Forelimb muscle (tissue), 1 donor: ENCODE measurements at regions not wholly inside any gene's neighbourhood (a gene's known extent, or its start where the extent isn't known, plus 50 kb on each side); places are given as distances from the start of the nearest gene placed in this dataset.
"Not testable (repeated sequence)": the region's sequence is repeated elsewhere in the genome, so short reads cannot be mapped to it uniquely, and the experiment has no call there.

Experiments used
- DNase-seq: peaks from one replicate; pipeline ENCODE4 v3.0.0-alpha.2; 2013; ENCODE audit warnings: low read depth

- DNase-seq: no peak
These were observed 200.8 kb upstream of the MEF2C start for GRCh38 chr5:89083791-89084190.

GRCh38 chr5:89081360-89081759 is 198.4 kb upstream of the MEF2C start:
- DNase-seq: no peak

GRCh38 chr5:89080467-89081116 is 197.6 kb upstream of the MEF2C start:
- no peak for DNase-seq

- DNase-seq: no peak
These were observed 190.1 kb upstream of the MEF2C start for GRCh38 chr5:89072842-89073672.

GRCh38 chr5:89071941-89072331 is 189.0 kb upstream of the MEF2C start:
- no peak for DNase-seq

GRCh38 chr5:89071101-89071940 is 188.3 kb upstream of the MEF2C start:
- no peak for DNase-seq

- DNase-seq: no peak
These were observed 186.6 kb upstream of the MEF2C start for GRCh38 chr5:89069591-89069990.

GRCh38 chr5:89067362-89067761 is 184.4 kb upstream of the MEF2C start:
- DNase-seq: no peak

GRCh38 chr5:89065919-89066318 is 182.9 kb upstream of the MEF2C start:
- no peak for DNase-seq

- DNase-seq: no peak
These were observed 181.8 kb upstream of the MEF2C start for GRCh38 chr5:89064736-89065135.

GRCh38 chr5:89064054-89064453 is 181.1 kb upstream of the MEF2C start:
- no peak for DNase-seq

- no peak for DNase-seq
These were observed 177.8 kb upstream of the MEF2C start for GRCh38 chr5:89060768-89061167.

- no peak for DNase-seq
These were observed 176.3 kb upstream of the MEF2C start for GRCh38 chr5:89059274-89059673.

GRCh38 chr5:89055695-89056085 is 172.7 kb upstream of the MEF2C start:
- DNase-seq: no peak

- no peak for DNase-seq
These were observed 172.2 kb upstream of the MEF2C start for GRCh38 chr5:89055015-89055694.

- no peak for DNase-seq
These were observed 170.6 kb upstream of the MEF2C start for GRCh38 chr5:89053547-89053946.

GRCh38 chr5:89050062-89050461 is 167.1 kb upstream of the MEF2C start:
- not testable (repeated sequence) for DNase-seq

- no peak for DNase-seq
These were observed 164.6 kb upstream of the MEF2C start for GRCh38 chr5:89047571-89047970.

- no peak for DNase-seq
These were observed 162.2 kb upstream of the MEF2C start for GRCh38 chr5:89045216-89045615.

- DNase-seq: no peak
These were observed 161.8 kb upstream of the MEF2C start for GRCh38 chr5:89044674-89045200.

- no peak for DNase-seq
These were observed 160.7 kb upstream of the MEF2C start for GRCh38 chr5:89043676-89044075.

- DNase-seq: no peak
These were observed 159.8 kb upstream of the MEF2C start for GRCh38 chr5:89042746-89043145.
